ENCODE measurements at regions not wholly inside any gene's neighbourhood (a gene's known extent, or its start where the extent isn't known, plus 50 kb on each side); places are given as distances from the start of the nearest gene placed in this dataset.

- H3K18ac ChIP-seq (ENCODE audit: extremely low read depth, low read length), result no peak overlapping the region
- H3K14ac ChIP-seq (ENCODE audit: insufficient read length), result no peak overlapping the region
- H3K4me3 ChIP-seq (ENCODE audit: extremely low read depth in 1 of 4, insufficient read depth in 2 of 4, low read depth in 3 of 4, low read length in 4 of 4), result no peak overlapping the region
- no peak overlapping the region for H2BK15ac ChIP-seq (ENCODE audit: low read length)
- no peak overlapping the region for H2BK120ac ChIP-seq (replicated peaks; ENCODE audit: low read depth, low read length)
- no peak overlapping the region for H3K4ac ChIP-seq (replicated peaks; ENCODE audit: insufficient read length, low read depth, low read length)
- DNase-seq (ENCODE audit: low read depth in 1 of 2, low spot score in 2 of 2), result no peak
- H4K20me1 ChIP-seq (replicated peaks in 1 of 2; ENCODE audit: control insufficient read depth in 1 of 2, insufficient read depth in 2 of 2, low read length in 2 of 2), result peaks cover 0 to 6% of the 10 kb centered on the region in 2 experiments
- H2BK12ac ChIP-seq (ENCODE audit: low read depth, low read length), result no peak overlapping the region
- no peaks in the 10 kb centered on the region for H3K79me2 ChIP-seq (ENCODE audit: control insufficient read depth in 1 of 2, insufficient read depth in 2 of 2, low read length in 2 of 2)
- peaks cover 0 to 3% (median 2%) of the 10 kb centered on the region in 4 experiments; a peak in 3 of 7 replicates for H3K4me1 ChIP-seq (replicated peaks in 1 of 4; ENCODE audit: control insufficient read depth in 3 of 4, insufficient read depth in 4 of 4, low read length in 3 of 4)
- H2BK5ac ChIP-seq (ENCODE audit: low read depth, low read length), result no peak overlapping the region
- H2AK5ac ChIP-seq (ENCODE audit: low read depth, low read length), result no peak overlapping the region
- TF ChIP-seq SP2 (IDR thresholded peaks at IDR 0.05; ENCODE audit: low read length) (no peak), TAF7 (optimal IDR thresholded peaks at IDR 0.05; ENCODE audit: borderline replicate concordance, low read depth, low read length) (no peak), KDM4A (IDR thresholded peaks at IDR 0.05; ENCODE audit: low read depth, low read length, severe bottlenecking) (no peak), CEBPB (IDR thresholded peaks at IDR 0.05; ENCODE audit: low read depth, low read length) (no peak)
- H3K36me3 ChIP-seq (ENCODE audit: control insufficient read depth in 2 of 4, insufficient read depth in 4 of 4, low read length in 3 of 4), result no peaks in the 10 kb centered on the region
- no peak overlapping the region; the same call in 1 of the 2 replicates for H4K8ac ChIP-seq (ENCODE audit: extremely low read depth, insufficient read depth, low read length)
- H3K23ac ChIP-seq (ENCODE audit: insufficient read length), result no peak overlapping the region
- no peak overlapping the region for H3K27ac ChIP-seq (ENCODE audit: low read depth, low read length)
- H3K9ac ChIP-seq (replicated peaks in 1 of 4; ENCODE audit: extremely low read depth in 1 of 4, low read depth in 3 of 4, low read length in 3 of 4), result no peak overlapping the region
- ChIA-PET CTCF (ENCODE audit: partially characterized antibody) (interaction anchor here (1.1 to 2.4 kb wide), 4 partner anchors 10 to 228 kb away, joined by 4 to 16 read pairs (median 6); no protein-coding TSS in a partner anchor), POLR2A (ENCODE audit: partially characterized antibody) (no interaction called here)
- H3K23me2 ChIP-seq (ENCODE audit: low read depth, low read length), result peaks cover 7% of the 10 kb centered on the region; the same call in 1 of the 2 replicates
- H4K91ac ChIP-seq (replicated peaks; ENCODE audit: insufficient read length, low read length), result no peak overlapping the region
- H3K79me1 ChIP-seq (ENCODE audit: low read depth, low read length), result no peaks in the 10 kb centered on the region
- H3K9me3 ChIP-seq (ENCODE audit: insufficient read depth in 2 of 2, low read depth in 1 of 2, low read length in 1 of 2), result no peaks in the 10 kb centered on the region
- peaks cover 0 to 27% (median 11%) of the 10 kb centered on the region in 4 experiments; a peak in 6 of 7 replicates for H3K27me3 ChIP-seq (replicated peaks in 1 of 4; ENCODE audit: control insufficient read depth in 3 of 4, extremely low read depth in 1 of 4, insufficient read depth in 3 of 4, low read length in 3 of 4)
- H2AFZ ChIP-seq (ENCODE audit: low read length), result no peak overlapping the region
- no peak overlapping the region for H2BK20ac ChIP-seq (ENCODE audit: low read length)
- no peak for FAIRE-seq
- 87% methylated on average over 8 of the region's 8 CpGs; no CpG with 5 or more reads in 1 of the 2 experiments for WGBS, 2 experiments (ENCODE audit: extremely low coverage in 1 of 2, insufficient coverage in 1 of 2, insufficient read length in 1 of 2, insufficient replicate concordance in 2 of 2, low coverage in 1 of 2, low lambda C conversion rate in 2 of 2, missing lambda C conversion rate in 1 of 2)
- no peak overlapping the region for H3K56ac ChIP-seq (replicated peaks; ENCODE audit: insufficient read length, low read depth, low read length)
- no peak overlapping the region for H4K5ac ChIP-seq (ENCODE audit: insufficient read length, low read depth, low read length)
- no peak overlapping the region for H3K4me2 ChIP-seq (ENCODE audit: insufficient read depth in 1 of 2, low read depth in 2 of 2, low read length in 2 of 2)
These were observed 97.2 kb downstream of the CPZ start for GRCh38 chr4:8689741-8690140.

Data from H1 (cell line).